CD4-positive, alpha-beta T cell treated with Interleukin-6 for 4 hours (primary cell): ENCODE measurements at regions not wholly inside any gene's neighbourhood (a gene's known extent, or its start where the extent isn't known, plus 50 kb on each side); places are given as distances from the start of the nearest gene placed in this dataset.

Experiments
- DNase-seq: peaks from one replicate; pipeline ENCODE4 v3.0.0-alpha.2; 2020; ENCODE audit warnings: mixed read lengths

DNA sequence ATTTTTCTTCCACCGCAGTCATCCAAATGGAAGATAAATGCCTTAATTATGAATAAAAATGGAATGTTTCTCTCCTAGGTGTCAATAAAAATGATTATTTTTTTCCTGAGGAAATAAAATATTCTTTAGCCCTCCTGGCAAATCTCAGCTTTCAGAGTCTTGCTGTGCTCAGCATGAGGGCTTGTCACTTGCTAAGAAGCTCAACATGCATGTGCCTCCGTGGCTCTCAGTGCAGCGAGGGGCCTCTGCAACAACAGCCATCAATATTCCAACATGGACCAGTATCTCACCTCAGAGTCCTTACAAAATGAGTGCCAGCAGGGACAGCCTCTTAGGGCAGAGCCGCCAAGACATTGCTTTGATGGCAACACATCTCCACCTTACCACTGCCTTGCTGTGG is 159.5 kb upstream of the TMPO start:
- DNase-seq = no peak

DNA sequence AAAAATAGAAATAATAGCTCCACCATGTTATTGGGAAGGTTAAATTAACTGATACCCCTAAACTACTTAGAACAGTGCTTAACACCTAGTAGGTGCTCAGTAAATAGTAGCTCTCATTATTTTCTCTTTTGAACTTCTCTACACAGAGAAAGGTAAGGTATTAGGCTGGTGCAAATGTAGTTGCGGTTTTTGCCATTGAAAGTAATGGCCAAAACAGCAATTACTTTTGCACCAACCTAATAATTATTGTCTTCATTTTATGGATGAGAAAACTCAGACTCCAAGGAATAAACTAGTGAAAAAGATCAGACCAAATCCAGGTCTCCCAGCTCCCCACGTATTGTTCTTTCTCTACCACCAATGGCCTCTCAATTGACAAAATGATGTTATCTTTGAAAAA is 157.2 kb upstream of the TMPO start:
- DNase-seq = no peak

DNA sequence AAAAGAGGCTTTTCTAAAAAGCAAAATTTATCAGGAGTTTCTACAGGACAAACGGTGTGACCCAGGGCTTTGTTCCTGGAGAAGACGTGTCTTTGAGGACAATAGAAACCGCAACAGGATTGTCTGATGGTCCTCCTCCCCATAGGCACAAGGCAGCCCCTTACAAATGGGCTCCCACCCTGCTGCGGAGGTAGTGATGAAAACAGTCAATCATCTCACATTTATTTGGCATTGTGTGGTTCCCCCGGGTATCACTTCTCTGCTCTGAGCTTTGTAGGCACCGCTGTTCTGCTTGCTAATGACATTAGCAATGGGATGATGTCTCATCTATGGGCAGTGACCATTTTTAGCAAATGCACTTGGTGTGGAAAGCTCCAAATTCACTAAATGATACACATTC is 155.5 kb upstream of the TMPO start:
- DNase-seq = no peak

DNA sequence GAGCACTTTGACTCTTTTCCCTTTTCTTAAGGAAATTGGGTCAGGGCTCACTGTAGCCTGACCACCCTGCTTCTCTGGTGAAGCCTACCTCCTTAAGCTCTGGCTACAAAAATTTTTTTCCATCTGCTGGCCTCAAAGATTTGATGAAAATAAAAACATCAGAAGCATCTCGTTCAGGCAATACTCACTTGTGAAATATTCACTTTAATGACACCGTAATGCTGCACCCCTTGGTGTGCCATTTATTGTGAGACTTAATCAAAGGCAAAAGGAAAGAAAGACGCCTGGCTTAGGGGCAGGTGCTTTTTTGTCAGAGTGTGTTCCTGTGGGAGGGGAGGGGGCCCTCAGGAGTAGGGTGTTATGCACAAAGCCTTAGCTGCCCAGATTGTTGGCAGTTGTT is 155.0 kb upstream of the TMPO start:
- DNase-seq = no peak

DNA sequence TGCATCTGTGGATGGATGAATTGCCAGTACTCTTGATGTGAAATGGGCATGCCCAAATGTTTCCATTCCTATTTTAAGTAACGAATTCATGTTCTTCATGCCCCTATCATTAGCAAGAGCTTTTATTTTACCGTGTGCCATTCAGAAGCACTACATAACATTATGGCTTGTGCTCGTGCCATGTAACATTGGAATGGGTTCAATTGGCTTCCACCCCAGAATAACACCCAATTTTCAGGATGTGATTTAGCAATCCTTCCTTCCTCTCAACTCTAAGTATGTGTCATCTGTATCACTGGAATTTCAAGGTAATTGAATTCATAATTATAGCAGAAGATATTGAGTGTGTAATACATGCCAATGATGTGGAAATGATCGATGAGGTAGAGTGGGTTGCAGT is 145.8 kb upstream of the TMPO start:
- no peak for DNase-seq

DNA sequence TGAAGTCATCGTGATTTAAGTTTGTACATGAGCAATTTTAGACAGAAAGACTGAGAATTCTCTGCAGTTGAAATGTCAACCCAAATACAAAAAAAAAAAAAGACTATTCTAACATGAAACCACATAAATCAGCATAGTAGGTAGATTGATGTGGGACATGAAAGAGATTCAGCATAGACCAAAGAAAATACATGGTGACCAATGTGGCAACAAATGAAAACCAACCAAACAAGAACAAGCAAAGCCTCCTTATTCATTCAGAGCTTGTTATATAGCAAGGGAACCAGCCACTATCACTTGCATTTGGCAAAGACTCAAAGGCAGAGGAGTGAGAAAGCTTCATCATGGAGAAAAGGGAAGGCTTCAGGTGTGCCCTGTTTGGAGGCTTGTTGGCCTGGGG is 144.4 kb upstream of the TMPO start:
- DNase-seq = no peak

DNA sequence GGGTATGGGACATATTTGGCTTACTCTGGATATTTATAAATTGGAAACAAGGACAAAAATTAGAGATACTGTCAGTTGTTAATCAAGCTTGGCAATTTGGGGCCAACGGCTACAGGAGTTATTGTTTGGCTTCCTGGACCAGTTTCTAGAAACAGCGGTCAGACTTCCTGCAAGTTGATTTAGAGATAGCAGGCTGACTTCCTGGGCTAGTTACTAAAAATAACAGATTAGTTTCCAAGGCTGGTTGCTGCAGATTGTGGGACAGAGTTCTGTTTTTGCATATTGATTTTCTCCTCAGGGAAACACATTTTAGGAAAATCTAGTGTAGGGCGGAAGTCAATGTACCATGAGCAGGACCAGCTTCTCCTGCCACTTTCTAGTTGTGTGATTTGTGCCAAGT is 144.0 kb upstream of the TMPO start:
- DNase-seq = no peak

DNA sequence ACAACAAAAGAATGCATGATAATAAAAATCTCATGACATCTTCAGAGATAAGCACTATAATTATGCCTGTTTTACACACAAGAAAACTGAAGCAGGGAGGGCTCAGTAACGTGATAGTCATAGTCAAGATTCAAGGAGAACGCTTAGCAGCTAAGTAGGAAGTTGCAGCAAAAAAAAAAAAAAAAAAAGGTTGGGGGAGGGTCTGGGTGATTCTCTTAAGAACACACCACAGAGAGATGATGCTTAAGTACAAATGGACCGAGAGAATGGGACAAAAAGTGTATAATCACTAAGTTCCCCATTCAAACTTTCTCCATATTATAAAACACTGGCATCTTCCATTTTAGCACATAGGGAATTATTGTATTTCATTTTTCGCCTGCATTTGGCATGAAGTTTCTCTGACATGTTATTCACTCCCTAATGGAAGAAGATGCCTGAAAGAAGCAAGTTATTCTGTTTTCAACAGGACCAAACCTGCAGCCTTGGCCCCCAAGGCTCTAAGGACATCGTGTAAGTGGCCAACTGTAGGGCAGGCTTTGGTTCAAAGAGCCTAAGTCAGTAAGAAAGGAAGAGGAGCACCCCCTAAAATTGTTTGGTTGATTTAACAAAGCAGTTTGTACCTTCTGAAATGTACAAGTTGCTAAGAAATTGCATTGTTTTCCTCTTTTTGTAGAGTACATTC is 142.9 kb upstream of the TMPO start:
- DNase-seq = no peak

DNA sequence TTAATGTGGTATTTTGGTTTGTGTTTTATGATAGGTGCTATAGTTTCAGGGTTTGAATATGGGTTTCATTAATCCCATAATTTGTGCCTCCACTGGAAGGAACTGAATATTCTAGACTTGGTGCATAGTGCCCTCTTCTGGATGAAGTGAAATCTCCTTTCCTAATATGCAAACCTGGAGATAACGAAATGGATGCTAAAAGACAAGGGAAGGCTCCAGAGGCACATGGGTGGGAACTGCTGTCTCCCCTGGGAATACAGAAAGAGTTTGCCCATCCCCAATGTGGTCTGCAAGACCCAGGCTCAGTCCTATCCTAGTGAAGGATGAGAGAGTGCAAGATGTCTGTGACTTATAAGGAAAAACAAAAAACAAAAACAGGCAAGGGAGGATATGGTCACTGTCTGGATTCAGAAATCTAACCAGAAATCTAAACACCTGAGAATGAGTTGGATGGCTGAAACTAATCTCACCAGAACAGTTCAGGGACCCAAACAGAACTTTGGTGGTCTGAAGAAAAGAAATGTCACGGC is 142.3 kb upstream of the TMPO start:
- DNase-seq = no peak

DNA sequence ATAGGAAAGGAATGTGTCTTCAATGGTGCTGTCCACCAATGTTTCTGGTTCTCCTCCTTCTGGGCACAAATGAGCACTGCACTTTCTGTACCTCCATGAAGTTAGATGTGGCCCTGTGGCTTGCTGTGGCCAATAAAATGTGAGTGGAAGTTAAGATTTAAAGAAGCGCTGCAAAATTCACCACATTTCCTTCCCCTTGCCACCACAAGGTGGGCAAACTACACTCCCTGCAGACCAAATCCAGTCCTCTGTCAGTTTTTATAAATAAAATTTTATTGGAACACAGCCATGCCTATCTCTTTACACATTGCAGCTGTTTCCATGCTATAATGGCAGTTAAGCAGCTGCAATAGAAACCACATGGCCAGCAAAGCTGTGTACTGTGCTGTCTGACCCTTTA is 141.4 kb upstream of the TMPO start:
- no peak for DNase-seq

DNA sequence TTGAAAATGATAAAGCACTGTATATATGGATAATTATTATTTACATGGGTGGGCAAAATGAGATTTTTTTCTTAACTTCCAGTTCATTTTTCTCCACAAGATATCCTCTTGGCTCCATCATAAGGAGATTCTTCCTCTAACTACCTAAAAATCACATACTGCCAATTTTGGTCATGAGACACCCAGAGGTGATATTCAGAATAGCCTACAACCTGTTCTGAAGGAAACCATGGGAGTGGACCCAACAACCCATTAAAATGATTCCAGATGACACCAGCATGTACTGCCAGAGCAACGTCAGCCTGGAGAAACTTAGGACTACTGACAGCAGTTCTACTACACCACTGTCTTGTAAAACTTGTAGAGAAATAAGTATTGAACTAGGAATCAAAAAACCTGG is 136.3 kb upstream of the TMPO start:
- no peak for DNase-seq

DNA sequence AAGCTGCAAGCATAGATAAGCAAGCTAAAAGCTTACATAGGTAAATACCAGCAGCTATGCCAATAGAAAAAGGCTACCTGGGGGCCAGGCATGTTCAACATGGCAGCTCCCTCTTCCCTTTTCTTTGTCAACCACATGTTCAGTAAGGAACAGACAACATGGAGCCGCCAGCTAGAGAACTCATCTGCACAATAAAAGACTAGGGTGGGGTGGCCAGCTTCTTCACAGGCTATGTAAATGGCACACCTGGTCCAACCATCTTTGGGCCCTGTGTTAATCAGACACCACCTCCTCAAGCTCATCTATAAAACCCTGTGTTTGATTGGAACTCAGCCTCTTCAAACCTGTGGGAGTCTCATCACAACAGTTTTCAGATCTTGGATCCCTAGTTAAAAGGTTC is 129.7 kb upstream of the TMPO start:
- no peak for DNase-seq

DNA sequence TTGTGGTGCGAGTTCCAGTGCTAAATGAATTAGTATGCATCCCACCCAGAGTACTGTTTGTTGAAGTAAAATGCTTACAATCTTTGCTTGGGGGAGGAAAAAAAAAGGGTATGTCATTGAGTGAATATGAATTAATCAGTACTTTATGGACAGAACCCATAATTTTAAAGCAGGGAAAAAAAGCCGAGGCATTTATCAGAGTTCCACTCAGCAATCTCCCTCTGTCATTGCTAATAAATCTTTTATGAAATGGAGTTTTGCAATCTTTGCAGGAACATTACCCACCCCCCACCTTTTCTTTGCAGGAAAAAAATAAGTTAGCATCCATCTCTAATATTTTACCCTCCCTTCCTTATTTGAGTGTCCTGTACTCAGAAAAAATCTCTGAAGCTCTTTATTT is 127.9 kb upstream of the TMPO start:
- DNase-seq = no peak

DNA sequence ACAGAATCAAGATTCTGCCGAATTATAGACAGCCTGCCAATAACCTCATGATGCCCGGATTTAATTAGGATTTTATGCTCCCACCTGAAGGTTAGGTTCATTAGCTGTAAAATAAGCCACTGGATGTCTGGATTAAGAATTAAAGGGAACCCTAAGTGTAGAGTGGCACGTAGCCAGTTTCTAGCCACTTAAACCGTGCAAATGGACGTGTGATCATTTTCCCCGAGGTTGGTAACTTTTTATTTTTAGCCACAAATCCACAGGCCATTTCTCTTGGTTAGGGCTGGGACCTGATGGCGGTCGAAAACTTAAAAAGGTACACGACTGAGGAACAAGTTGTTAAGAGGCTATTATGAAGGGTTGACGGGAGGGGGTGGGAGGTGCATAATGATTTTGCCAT is 127.3 kb upstream of the TMPO start:
- no peak for DNase-seq

DNA sequence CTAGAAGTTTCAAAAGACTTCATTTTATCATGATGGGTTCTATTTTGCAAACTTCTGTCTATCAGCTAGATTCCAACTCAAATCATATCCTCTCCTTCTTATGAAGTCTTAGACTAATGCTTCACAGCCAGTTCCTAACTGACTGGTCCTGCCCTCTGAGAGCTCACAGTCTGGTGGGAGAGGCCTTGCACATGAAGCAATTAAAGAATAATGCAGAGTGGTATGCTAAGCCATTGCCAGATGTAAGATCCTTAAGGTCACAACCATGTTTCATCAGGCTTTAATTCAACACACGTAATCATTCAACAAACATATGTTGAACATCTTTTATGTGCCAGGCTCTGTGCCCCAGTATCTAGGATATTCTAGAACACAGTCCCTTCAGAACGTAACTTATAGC is 125.8 kb upstream of the TMPO start:
- no peak for DNase-seq

DNA sequence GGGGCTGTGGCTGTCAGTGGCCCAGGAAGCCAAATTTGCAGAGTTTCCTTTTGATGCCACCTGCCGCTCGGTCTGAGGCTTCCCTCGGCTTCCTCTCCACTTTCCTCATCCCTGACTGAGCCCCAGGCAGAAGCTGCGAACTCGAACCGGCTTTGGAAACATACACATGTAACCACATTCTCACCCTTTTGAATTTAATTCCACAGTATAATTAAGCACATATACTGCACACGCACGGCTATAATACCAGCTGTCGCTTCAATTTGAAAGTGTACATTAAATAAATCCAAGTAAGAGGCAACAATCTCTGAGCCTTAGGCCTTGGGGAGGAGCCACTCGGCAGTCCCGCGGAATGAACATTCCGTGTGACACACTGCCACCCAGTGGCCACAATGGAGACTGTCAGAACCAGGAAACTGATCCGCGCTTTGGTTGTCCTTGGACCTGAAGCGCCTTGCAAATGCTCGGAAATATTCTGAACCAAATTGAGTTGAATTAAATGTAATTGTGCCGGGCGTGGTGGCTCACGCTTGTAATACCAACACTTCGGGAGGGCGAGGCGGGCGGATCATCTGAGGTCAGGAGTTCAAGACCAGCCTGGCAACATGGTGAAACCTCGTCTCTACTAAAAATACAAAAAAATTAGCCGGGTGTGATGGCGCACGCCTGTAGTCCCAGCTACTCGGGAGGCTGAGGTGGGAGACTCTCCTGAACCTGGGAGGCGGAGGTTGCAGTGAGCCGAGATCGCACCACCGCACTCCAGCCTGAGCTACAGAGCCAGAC is 117.9 kb upstream of the TMPO start:
- peak; percentile 85 for DNase-seq

DNA sequence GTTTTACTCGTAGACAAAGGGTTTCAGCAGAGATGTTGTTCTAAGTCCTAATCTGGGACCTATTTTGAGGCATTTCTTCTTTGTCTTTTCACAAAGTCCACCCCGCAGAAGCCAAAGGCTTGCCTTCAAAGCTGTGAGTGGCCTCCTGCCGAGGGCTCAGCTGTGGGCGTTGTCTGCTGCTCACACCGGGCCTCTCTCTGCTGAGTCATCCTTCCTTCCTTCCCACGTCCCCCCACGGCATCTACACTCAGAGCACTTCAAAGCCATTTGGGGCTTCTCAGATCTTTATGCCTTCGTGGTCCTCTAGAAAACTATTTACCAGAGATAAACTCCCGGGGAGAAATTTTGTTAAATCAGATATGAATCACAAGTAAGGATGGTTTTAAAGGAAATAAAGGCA is 115.9 kb upstream of the TMPO start:
- DNase-seq = peak; percentile 71

DNA sequence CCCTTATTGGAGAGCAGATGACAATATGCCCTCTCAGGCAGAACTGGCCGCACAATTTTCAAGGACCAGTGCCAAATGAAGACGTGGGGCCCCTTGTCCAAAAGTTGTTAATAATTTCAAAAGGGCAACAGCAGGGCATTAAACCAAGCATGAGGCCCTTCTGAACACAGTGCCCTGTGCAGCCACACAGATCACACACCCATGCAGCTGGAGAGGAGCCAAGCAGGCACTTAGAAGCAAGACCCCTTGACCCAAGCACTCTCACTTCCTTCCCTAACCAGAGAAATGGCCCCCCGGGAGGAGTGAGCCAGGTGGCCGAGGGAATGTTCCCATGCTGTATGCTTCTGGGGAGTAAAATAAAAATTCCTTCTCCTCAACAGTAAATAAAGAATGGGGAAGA is 114.0 kb upstream of the TMPO start:
- DNase-seq = no peak

DNA sequence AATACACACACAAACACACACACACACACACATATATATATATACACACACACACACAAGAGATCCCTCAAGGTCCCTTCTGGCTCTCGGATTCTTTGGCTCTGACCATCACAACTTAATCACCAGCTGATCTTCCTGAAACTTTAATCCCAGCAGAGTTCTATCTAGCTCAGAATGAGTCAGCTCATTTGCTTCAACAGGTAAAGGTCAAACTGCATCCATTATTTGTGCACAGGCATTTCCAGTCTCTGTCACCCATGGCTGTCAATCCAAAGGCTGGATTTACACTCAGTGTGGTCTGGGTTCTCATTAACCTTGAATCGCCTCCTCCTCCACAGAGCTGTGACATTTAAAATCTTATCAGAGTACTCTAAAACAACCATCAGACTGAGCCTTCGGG is 113.3 kb upstream of the TMPO start:
- no peak for DNase-seq

DNA sequence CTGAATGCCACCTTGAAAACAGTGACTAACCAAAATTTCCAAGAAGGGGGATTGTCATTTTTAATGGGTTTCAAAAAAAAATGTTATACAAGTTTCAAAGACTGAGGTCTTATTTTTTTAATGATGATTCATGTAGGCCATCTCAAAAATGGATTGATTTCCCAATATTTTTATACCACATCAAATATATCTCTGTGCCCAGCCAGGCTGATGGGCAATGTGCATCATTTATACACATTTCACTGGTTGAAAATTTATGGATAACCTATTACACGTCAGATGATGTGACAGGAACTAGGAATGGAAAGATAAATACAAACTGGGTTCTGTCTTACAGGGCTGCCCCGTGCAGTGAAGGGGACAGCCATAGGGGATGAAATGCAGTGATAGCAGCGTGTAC is 112.7 kb upstream of the TMPO start:
- no peak for DNase-seq

DNA sequence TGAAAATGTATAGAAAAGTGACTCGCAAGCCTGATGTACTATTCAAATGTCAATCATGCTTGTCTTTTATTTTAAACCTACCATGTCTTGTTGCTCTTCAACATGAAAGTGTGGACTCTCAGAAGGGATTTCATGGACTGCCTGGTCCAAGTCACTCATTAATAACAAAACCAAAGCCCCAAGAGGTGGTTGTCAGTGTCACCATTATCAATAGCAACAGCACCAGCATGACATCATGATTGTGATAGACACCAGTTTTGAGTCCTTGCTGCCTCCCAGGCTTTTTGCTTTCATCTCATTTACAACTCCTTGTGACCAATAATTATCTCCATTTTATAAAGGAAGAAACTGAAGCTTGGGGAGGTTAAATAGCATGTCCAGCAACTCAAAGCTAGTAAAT is 112.0 kb upstream of the TMPO start:
- DNase-seq = no peak

DNA sequence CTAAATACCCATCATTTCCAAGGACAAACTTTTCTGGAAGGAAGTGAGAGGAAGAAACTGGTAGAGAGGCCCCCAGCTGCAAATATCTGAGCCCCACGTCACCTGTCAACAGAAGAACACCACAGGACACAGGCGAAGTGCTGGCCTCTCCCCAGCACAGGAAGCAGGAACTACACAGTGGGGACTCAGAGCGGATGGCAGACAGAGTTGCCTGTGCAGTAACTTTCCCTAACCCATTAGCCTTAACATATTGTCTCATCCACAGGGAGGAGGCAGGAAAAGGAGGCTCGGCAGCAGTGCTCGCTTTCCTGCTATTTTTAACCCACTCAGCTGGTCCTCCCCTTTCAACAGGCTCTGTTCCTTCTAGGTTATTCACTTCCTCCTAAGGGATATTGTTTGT is 111.5 kb upstream of the TMPO start:
- no peak for DNase-seq

DNA sequence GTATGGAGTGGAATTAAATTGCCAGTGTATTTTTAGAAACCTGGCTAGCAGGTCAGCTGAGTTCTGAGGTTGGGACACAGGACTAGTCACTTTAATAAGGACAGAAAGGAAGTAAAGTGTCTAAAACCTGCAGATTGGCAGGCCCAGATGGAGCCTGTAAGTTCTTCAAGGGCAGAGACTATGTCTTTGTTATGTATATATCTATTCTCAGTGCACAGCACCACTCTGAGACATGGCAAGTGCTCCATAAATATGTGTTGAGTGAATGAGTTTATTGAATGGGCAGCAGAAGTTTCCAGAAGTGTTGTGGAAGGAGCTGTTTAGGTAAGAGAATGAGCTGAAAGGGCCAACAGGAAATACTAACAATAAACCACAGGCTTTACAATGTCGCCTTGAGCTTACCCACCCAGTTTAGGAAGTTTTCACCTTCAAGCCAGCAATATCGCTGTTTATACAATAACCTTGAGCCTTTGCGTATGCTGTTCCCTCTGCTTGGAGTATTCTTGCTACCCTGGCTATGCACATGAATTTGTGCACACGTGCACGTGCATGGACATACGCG is 109.5 kb upstream of the TMPO start:
- DNase-seq = no peak

DNA sequence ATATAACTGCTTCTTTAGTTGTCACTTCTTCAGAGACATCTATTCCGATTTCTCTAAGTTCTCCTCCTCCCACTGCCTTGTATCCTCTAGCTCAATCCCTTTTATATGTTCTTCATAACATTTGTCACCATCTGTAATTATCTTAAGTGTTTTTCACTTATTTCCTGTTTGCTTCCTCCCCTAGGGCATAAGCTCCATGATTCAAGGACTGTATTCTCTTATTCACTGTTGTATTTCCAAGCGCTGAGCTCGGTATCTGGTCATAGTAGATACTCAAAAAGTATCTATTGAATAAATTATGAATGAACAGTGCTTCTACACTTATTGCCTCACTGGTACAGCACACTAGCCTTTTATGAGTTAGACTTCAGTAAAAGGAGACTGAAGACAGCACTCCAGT is 109.0 kb upstream of the TMPO start:
- DNase-seq = no peak
